Left ventricle myocardium inferior (tissue), 1 donor: ENCODE measurements at regions not wholly inside any gene's neighbourhood (a gene's known extent, or its start where the extent isn't known, plus 50 kb on each side); places are given as distances from the start of the nearest gene placed in this dataset.
"Not testable (repeated sequence)": the region's sequence is repeated elsewhere in the genome, so short reads cannot be mapped to it uniquely, and the experiment has no call there.

Experiments used
- DNase-seq: peaks from one replicate; pipeline ENCODE4 v3.0.0-alpha.2; 2020
- H3K27ac ChIP-seq: fragments of 200-600 bp; replicated peaks from 2 replicates; pipeline ENCODE4 v1.8.0; 2021
- H3K27me3 ChIP-seq: fragments of 200-600 bp; 2 replicates; pipeline ENCODE4 v1.8.0; 2021; ENCODE audit warnings: low read depth
- H3K36me3 ChIP-seq: fragments of 200-600 bp; 2 replicates; pipeline ENCODE4 v1.8.0; 2021
- H3K4me1 ChIP-seq: fragments of 200-600 bp; 2 replicates; pipeline ENCODE4 v1.8.0; 2021
- H3K4me3 ChIP-seq: fragments of 200-600 bp; 2 replicates; pipeline ENCODE4 v1.8.0; 2021; ENCODE audit warnings: mild to moderate bottlenecking, moderate library complexity
- H3K9me3 ChIP-seq: fragments of 200-600 bp; replicated peaks from 2 replicates; pipeline ENCODE4 v1.8.0; 2021
- CTCF ChIP-seq: fragments of 200-600 bp; IDR thresholded peaks from 2 replicates; pipeline ENCODE4 v1.8.0; 2021; ENCODE audit warnings: antibody characterized with exemption, mild to moderate bottlenecking, borderline replicate concordance
- intact Hi-C: fragments of 100-400 bp; cut with micrococcal nuclease; formaldehyde crosslinking; loops from one replicate; pipeline ENCODE4 v1.11.0; 2022
- donor health status: DM: no; HTN: yes; CAD: no; lungs with severe emphysema.

DNA sequence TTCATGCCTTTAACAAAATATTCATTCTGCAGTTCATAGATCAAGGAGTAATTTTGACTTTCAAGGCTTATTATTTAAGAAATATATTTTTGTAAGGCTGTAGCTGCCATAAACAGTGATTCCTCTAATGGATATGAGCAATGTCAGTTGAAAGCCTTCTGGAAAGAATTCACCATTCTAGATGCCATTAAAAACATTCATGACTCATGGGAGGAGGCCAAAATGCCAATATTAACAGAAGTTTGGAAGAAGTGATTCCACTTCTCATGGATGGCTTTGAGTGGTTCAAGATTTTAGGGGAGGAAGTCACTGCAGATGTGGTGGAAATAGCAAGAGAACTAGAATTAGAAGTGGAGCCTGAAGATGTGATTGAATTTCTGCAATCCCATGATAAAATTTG lies 229.1 kb downstream of the DEPDC1B start:
- DNase-seq: no peak
- TF ChIP-seq CTCF: no peak
- Histone ChIP-seq H3K9me3 (peaks cover 18% of the 10 kb centered on the region), H3K27me3 (no peaks in the 10 kb centered on the region), H3K27ac (no peak overlapping the region), H3K4me3 (no peak overlapping the region), H3K4me1 (no peaks in the 10 kb centered on the region), H3K36me3 (no peaks in the 10 kb centered on the region)
- intact Hi-C loops: no loop called here

DNA sequence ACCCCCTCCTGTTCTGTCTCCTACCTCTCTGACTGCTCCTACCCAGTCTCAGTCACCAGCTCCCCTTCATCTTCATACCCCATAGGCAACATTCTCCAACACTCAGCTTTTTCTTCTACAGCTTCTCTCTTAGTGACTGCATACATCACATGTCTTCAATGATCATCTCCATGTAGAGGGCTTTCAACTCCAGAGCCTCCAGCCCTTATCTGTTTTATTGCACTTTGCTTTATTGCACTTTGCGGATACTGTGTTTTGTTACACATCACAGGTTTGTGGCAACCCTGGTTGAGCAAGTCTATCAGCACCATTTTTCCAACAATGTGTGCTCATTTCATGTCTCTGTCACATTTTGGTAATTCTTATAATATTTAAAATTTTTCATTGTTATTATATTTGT lies 230.7 kb downstream of the DEPDC1B start:
- no peaks in the 10 kb centered on the region for H3K27me3 ChIP-seq
- no peaks in the 10 kb centered on the region for H3K36me3 ChIP-seq
- intact Hi-C loops: no loop called here
- H3K4me3 ChIP-seq: no peak overlapping the region
- no peaks in the 10 kb centered on the region for H3K4me1 ChIP-seq
- peaks cover 18% of the 10 kb centered on the region for H3K9me3 ChIP-seq
- H3K27ac ChIP-seq: no peak overlapping the region
- TF ChIP-seq CTCF: no peak
- DNase-seq: no peak

DNA sequence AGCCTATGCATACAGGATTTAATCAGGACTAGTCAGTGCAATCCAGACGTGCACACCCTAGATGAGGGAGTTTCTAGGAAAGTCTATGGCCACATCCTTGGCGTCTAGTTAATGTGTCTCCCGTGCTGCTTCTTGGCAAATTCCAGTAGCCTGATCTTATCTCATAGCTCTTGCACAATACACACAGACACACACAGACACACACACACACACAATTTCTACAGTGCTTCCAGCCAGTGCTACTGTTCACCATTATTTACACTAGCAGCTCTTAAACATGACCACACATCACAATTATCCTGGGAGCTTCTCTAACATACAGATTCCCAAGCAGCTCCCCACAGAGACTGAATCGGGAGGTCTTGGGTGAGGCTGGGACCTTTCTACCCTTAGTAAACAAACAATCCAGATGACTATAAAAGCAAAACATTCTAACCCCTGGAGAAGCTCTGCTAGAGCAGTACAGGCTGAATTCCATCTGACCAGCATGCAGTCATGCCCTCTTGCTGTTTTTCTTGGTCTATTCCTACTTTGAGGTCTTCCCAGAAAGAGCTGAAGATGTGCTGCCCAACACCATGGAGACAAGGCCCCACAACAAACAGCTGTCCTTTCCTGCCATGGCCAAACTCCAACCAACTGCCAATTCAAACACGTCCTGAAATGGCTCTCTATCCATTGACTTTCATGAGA lies 236.6 kb downstream of the DEPDC1B start:
- no peak for TF ChIP-seq CTCF
- DNase-seq: no peak

GRCh38 chr5:60458666-60459065 lies 241.3 kb downstream of the DEPDC1B start:
- Histone ChIP-seq H3K9me3 (no peaks in the 10 kb centered on the region), H3K27me3 (no peaks in the 10 kb centered on the region), H3K4me3 (no peak overlapping the region), H3K27ac (no peak overlapping the region), H3K4me1 (no peaks in the 10 kb centered on the region), H3K36me3 (no peaks in the 10 kb centered on the region)
- intact Hi-C loops: no loop called here
- no peak for DNase-seq
- no peak for TF ChIP-seq CTCF

More for the DNA sequence above, 236.6 kb downstream of the DEPDC1B start:
- no peaks in the 10 kb centered on the region for H3K9me3 ChIP-seq
- H3K4me3 ChIP-seq: no peak overlapping the region
- H3K27ac ChIP-seq: no peak overlapping the region
- H3K4me1 ChIP-seq: no peaks in the 10 kb centered on the region
- intact Hi-C loops: no loop called here
- no peaks in the 10 kb centered on the region for H3K36me3 ChIP-seq
- H3K27me3 ChIP-seq: no peaks in the 10 kb centered on the region

- Histone ChIP-seq H3K4me3 (no peak overlapping the region), H3K27ac (no peak overlapping the region), H3K27me3 (no peaks in the 10 kb centered on the region), H3K9me3 (no peaks in the 10 kb centered on the region), H3K36me3 (no peaks in the 10 kb centered on the region), H3K4me1 (no peaks in the 10 kb centered on the region)
- no peak for DNase-seq
- intact Hi-C loops: no loop called here
- TF ChIP-seq CTCF: no peak
Observed at GRCh38 chr5:60457233-60457632, 242.7 kb downstream of the DEPDC1B start.

DNA sequence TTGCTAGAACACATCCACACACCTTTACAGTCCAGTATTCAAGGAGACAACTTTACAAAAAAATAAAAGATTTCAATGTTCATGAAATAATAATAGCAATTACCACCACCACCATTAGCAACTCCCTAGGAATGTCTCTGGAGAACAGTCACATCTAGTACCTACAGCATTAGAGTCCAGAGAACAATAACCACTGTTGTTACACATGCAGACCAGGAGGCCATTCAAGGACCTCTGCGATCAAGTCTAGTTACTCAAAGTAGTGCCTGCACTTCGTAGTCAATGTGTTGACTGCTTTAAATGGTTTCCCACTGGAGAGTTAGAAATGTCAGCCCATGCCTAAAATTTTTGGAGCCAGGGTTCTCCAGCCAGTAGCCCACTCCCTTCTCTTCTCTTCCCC lies 244.4 kb downstream of the DEPDC1B start:
- no peaks in the 10 kb centered on the region for H3K36me3 ChIP-seq
- H3K27me3 ChIP-seq: no peaks in the 10 kb centered on the region
- no peak for DNase-seq
- intact Hi-C loops: no loop called here
- H3K27ac ChIP-seq: no peak overlapping the region
- no peaks in the 10 kb centered on the region for H3K9me3 ChIP-seq
- TF ChIP-seq CTCF: no peak
- no peaks in the 10 kb centered on the region for H3K4me1 ChIP-seq
- H3K4me3 ChIP-seq: no peak overlapping the region

DNA sequence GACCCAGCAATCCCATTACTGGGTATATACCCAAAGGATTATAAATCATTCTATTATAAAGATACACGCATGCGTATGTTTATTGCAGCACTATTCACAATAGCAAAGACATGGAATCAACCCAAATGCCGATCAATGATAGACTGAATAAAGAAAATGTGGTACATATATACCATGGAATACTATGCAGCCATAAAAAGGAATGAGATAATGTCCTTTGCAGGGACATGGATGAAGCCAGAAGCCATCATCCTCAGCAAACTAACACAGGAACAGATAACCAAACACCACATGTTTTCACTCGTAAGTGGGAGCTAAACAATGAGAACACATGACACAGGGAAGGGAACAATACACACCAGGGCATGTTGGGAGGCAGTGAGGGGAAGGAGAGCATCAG lies 245.7 kb downstream of the DEPDC1B start:
- not testable (repeated sequence) for DNase-seq, H3K27ac ChIP-seq, H3K4me3 ChIP-seq

More for the DNA sequence above, 245.7 kb downstream of the DEPDC1B start:
- H3K9me3 ChIP-seq, H3K36me3 ChIP-seq, H3K27me3 ChIP-seq, H3K4me1 ChIP-seq, intact Hi-C loops: not testable (repeated sequence)
